Activated effector memory CD4-positive, alpha-beta T cell treated with anti-CD3 and anti-CD28 coated beads, Interleukin-2, amount 50 U/mL, for 16 hours (primary cell): ENCODE measurements at regions not wholly inside any gene's neighbourhood (a gene's known extent, or its start where the extent isn't known, plus 50 kb on each side); places are given as distances from the start of the nearest gene placed in this dataset.
"Not testable (repeated sequence)": the region's sequence is repeated elsewhere in the genome, so short reads cannot be mapped to it uniquely, and the experiment has no call there.

ENCODE experiments used
- DNase-seq: peaks from one replicate; pipeline ENCODE4 v3.0.0-alpha.2; 2020

GRCh38 chr1:90823686-90824085, 106.6 kb upstream of the BARHL2 start:
- no peak for DNase-seq

- no peak for DNase-seq
Observed at GRCh38 chr1:90821788-90822359, 104.8 kb upstream of the BARHL2 start.

GRCh38 chr1:90821152-90821787, 104.2 kb upstream of the BARHL2 start:
- DNase-seq: no peak

- DNase-seq: no peak
Observed at GRCh38 chr1:90820745-90821144, 103.6 kb upstream of the BARHL2 start.

- DNase-seq: no peak
Observed at GRCh38 chr1:90817399-90817798, 100.3 kb upstream of the BARHL2 start.

GRCh38 chr1:90812237-90812636, 95.1 kb upstream of the BARHL2 start:
- not testable (repeated sequence) for DNase-seq

- DNase-seq: not testable (repeated sequence)
Observed at GRCh38 chr1:90811444-90811950, 94.4 kb upstream of the BARHL2 start.

- no peak for DNase-seq
Observed at GRCh38 chr1:90810681-90811080, 93.6 kb upstream of the BARHL2 start.

- no peak for DNase-seq
Observed at GRCh38 chr1:90809996-90810395, 92.9 kb upstream of the BARHL2 start.

GRCh38 chr1:90809093-90809492, 92.0 kb upstream of the BARHL2 start:
- DNase-seq: no peak

- DNase-seq: no peak
Observed at GRCh38 chr1:90807329-90807728, 90.2 kb upstream of the BARHL2 start.

GRCh38 chr1:90802622-90803021, 85.5 kb upstream of the BARHL2 start:
- no peak for DNase-seq

GRCh38 chr1:90800012-90800717, 83.1 kb upstream of the BARHL2 start:
- DNase-seq: no peak

GRCh38 chr1:90799326-90799725, 82.2 kb upstream of the BARHL2 start:
- DNase-seq: no peak

- no peak for DNase-seq
Observed at GRCh38 chr1:90798883-90799282, 81.8 kb upstream of the BARHL2 start.

- no peak for DNase-seq
Observed at GRCh38 chr1:90798344-90798743, 81.2 kb upstream of the BARHL2 start.

GRCh38 chr1:90795431-90795830, 78.3 kb upstream of the BARHL2 start:
- DNase-seq: no peak

- DNase-seq: no peak
Observed at GRCh38 chr1:90786709-90787108, 69.6 kb upstream of the BARHL2 start.

GRCh38 chr1:90784186-90784847, 67.2 kb upstream of the BARHL2 start:
- DNase-seq: no peak

GRCh38 chr1:90783181-90783580, 66.1 kb upstream of the BARHL2 start:
- no peak for DNase-seq

GRCh38 chr1:90782046-90782445, 64.9 kb upstream of the BARHL2 start:
- no peak for DNase-seq

GRCh38 chr1:90781534-90781933, 64.4 kb upstream of the BARHL2 start:
- DNase-seq: no peak

- no peak for DNase-seq
Observed at GRCh38 chr1:90780981-90781380, 63.9 kb upstream of the BARHL2 start.

- no peak for DNase-seq
Observed at GRCh38 chr1:90779573-90779972, 62.5 kb upstream of the BARHL2 start.
